Mononuclear cell (primary cell): ENCODE measurements at regions not wholly inside any gene's neighbourhood (a gene's known extent, or its start where the extent isn't known, plus 50 kb on each side); places are given as distances from the start of the nearest gene placed in this dataset.
"Not testable (repeated sequence)": the region's sequence is repeated elsewhere in the genome, so short reads cannot be mapped to it uniquely, and the experiment has no call there.

Experiments
- H3K27me3 ChIP-seq: 2 replicates; pipeline ENCODE4 v1.6.0; 2011; ENCODE audit warnings: low read length, control low read depth; ENCODE audit not compliant: insufficient read depth
- H3K4me1 ChIP-seq: 2 replicates; pipeline ENCODE4 v1.5.1; 2011; ENCODE audit warnings: mild to moderate bottlenecking, low read length, control low read depth; ENCODE audit not compliant: insufficient read depth
- H3K4me3 ChIP-seq: 2 replicates; pipeline ENCODE4 v1.5.1; 2011; ENCODE audit warnings: mild to moderate bottlenecking, low read length, moderate library complexity
- H3K9me3 ChIP-seq: 2 replicates; pipeline ENCODE4 v1.5.1; 2011; ENCODE audit warnings: low read depth, mild to moderate bottlenecking, control low read depth, low read length

DNA sequence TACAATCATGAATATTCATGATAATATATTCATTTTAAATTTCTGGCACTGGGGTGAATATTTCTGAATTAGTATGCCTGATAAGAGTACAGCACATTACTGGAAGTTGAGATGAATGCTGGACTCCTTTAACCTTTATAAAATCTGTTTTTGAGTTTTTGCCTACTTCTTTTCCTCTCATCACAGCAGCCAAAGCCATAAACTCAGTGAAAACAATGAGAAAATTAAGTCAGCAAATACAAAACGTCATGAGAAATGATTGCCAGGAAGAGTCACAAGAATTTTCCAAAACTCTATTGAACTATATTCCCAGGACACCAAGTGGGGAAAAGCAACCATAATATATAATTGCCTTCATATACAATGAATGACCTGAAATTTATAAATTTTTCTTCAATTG is 837.6 kb downstream of the TBC1D32 start:
- no peaks in the 10 kb centered on the region for H3K9me3 ChIP-seq
- H3K4me1 ChIP-seq, result no peaks in the 10 kb centered on the region
- H3K27me3 ChIP-seq, result no peaks in the 10 kb centered on the region
- no peak overlapping the region for H3K4me3 ChIP-seq

DNA sequence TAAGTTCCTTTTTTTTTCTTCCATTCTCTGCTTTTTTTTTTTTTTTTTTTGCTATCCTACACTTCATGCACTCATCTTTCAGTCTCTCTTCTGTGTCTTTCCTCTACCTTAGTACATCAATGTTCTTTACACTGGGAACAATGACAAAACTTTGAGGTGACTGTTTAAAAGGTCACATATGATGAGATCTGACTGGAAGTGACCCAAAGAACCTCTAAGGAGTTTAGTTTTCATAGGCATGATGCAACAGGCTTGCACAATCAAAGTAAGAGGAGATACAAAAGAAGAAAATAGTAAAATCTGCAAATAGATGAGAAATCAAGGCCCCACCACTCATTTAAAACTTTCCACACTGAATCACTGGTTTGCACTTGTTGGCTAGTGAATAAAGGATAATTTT is 840.8 kb downstream of the TBC1D32 start:
- Histone ChIP-seq H3K4me3 (no peak overlapping the region), H3K4me1 (no peaks in the 10 kb centered on the region), H3K9me3 (no peaks in the 10 kb centered on the region), H3K27me3 (no peaks in the 10 kb centered on the region)

DNA sequence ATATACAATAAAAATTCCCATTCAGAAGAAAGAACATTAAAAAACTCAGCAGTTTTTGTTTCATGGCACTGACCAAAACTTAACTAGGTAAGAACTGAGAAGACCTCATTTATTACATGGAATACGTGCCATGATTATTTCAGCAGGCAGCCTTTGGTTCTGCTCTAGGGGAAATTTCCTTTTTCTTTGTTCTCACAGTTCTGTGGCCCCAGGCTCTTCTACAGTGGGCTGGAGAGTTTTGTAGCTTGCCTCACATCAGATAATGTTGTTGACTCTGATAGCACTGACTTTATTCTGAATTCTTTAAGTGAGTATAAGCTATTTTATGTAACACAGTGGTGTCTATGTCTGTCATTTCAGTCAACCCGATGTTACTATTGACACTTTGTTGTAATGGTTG is 844.3 kb downstream of the TBC1D32 start:
- Histone ChIP-seq H3K9me3 (no peaks in the 10 kb centered on the region), H3K4me1 (no peaks in the 10 kb centered on the region), H3K27me3 (no peaks in the 10 kb centered on the region), H3K4me3 (no peak overlapping the region)

DNA sequence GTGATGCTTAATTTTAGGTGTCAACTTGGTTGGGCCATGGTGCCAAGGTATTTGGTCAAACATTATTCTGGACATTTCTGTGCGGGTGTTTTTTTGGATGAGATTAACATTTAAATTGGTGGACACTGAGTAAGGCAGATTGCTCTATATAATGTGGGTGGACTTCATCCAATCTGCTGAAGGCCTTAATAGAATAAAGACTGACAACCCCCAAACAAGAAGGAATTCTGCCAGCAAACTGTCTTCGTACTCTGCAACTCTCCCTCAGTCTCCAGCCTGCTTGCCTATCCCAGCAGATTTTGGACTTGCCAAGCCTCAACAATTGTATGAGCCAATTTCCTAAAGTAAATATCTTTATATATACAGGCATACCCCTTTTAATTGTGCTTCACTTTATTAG is 850.1 kb downstream of the TBC1D32 start:
- Histone ChIP-seq H3K4me3 (no peak overlapping the region), H3K27me3 (no peaks in the 10 kb centered on the region), H3K4me1 (no peaks in the 10 kb centered on the region), H3K9me3 (peaks cover 6% of the 10 kb centered on the region)

DNA sequence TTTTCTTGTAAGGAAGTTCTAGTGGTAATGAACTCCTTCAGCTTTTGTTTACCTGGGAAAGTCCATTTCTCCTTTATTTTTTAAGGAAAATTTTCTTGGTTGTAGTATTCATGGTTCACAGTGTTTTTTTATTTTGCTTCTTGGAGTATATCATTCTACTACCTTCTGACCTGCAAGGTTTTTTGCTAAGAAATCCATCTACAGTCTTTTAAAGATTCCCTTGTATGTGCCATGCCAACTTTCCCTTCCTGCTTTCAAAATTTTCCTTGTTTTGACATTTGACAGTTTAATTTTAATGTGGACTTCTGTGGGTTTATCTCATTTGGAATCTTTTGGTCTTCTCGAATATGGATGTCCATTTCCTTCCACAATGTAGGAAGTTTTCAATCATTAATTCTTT is 855.6 kb downstream of the TBC1D32 start:
- Histone ChIP-seq H3K27me3 (no peaks in the 10 kb centered on the region), H3K9me3 (peaks cover 41% of the 10 kb centered on the region)

DNA sequence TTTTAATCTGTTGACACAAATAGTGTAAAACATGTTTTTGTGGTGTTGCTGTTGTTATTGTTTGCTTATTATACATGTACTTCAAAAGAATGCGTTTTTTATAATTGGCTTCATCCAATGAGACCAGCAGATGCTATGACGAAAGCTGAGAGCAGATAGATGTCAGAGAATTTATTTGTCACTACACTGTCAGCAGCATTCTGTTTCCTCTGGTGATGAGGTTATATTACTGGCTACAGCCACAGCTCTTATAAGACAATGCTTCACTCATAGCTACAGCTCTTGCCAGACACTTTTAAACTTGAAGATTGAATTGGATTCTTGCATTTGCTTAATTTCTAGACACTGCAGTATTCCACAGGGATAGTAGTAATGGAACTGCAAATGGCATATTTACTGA is 860.5 kb downstream of the TBC1D32 start:
- Histone ChIP-seq H3K4me1 (no peaks in the 10 kb centered on the region), H3K9me3 (peaks cover 31% of the 10 kb centered on the region), H3K4me3 (no peak overlapping the region), H3K27me3 (no peaks in the 10 kb centered on the region)

More for the DNA sequence above, 855.6 kb downstream of the TBC1D32 start:
- no peaks in the 10 kb centered on the region for H3K4me1 ChIP-seq
- no peak overlapping the region for H3K4me3 ChIP-seq

DNA sequence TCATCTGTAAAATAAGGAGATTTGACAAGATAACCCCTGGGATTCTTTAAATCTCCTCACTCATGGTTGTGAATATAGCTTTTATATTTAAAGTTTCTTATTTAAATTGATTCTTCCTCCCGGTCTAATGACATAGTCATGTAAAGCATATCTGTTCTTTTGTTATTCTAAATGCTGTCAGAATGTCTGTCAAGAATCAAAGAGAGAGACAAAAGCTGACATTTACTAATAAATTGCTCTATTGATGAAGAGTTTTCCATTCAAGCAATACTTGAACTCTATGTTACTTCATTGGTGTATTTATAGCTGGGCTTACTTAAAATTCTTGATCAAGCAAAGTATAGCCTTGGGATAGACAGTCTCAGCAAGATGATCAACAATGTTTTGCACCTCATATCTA is 865.8 kb downstream of the TBC1D32 start:
- Histone ChIP-seq H3K4me1 (no peaks in the 10 kb centered on the region), H3K27me3 (no peaks in the 10 kb centered on the region), H3K4me3 (no peak overlapping the region), H3K9me3 (no peaks in the 10 kb centered on the region)

DNA sequence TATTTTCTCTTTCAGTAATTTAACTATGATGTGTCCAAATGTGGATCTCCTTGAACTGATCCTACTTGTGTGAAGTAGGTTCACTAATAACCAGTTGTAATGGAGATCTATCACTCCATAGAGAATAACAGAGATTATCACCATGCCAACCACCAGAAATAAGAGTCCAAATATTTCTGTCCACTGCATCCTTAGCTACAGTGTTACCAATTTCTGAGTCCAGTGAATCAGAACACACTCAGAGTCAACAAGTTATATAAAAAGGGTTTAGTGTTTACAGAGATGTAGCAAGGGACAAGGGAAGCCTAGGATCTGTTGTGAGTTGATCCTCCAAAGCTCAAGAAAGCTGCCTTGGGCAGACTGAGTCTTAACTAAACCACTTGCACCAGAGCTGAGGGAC is 882.8 kb downstream of the TBC1D32 start:
- H3K9me3 ChIP-seq, result no peaks in the 10 kb centered on the region
- no peak overlapping the region for H3K4me3 ChIP-seq
- no peaks in the 10 kb centered on the region for H3K27me3 ChIP-seq
- no peaks in the 10 kb centered on the region for H3K4me1 ChIP-seq

DNA sequence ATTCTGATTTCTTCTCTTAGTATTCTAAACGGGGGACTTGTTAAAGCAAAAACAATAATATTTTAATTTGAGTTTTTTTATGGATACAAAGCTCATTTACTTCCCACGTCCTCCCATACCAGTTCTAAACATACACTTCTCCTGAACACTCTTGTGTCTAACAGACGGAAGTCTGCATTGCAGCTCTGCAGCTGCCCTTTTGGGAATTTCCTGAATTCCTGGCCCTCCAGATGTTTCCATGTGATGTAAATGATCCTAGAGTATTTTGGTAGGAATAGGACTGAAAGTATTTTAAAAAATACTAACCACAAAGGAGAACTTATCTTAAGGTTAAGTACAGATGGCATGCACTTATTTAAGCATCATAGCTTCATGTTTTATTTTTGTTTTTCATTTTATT is 886.7 kb downstream of the TBC1D32 start:
- Histone ChIP-seq H3K4me3 (no peak overlapping the region), H3K27me3 (no peaks in the 10 kb centered on the region), H3K4me1 (no peaks in the 10 kb centered on the region), H3K9me3 (no peaks in the 10 kb centered on the region)

DNA sequence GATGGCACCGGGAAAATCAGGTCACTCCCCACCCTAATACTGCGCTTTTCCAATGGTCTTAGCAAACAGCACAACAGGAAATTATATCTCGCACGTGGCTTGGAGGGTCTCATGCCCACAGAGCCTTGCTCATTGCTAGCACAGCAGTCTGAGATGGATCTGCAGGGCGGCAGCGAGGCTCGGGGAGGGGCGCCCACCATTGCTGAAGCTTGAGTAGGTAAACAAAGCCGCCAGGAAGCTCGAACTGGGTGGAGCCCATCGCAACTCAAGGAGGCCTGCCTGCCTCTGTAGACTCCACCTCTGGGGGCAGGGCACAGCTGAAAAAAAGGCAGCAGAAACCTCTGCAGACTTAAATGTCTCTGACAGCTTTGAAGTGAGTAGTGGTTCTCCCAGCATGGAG is 901.4 kb downstream of the TBC1D32 start:
- H3K4me1 ChIP-seq, H3K4me3 ChIP-seq, H3K9me3 ChIP-seq, H3K27me3 ChIP-seq: not testable (repeated sequence)

DNA sequence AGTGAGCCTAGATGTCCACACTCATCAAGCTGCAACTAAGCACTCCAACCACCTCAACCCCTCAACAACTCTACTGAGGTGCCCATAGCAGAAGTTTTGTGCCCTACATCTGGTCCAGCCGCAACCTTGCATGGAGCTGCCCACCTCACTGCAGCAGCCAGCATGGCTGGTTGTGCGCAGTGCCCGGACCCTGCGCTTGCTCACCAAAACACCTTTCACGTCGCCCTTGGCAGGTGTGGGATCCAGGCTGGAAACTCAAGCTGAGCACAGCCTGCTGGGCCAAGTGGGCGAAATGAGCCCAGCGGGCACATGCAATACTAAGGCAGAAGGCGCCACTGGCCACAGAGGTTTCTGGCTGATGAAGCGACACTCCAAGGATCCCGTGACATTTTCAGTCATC is 902.4 kb downstream of the TBC1D32 start:
- no peaks in the 10 kb centered on the region for H3K4me1 ChIP-seq
- no peaks in the 10 kb centered on the region for H3K9me3 ChIP-seq
- no peaks in the 10 kb centered on the region for H3K27me3 ChIP-seq
- H3K4me3 ChIP-seq, result no peak overlapping the region

DNA sequence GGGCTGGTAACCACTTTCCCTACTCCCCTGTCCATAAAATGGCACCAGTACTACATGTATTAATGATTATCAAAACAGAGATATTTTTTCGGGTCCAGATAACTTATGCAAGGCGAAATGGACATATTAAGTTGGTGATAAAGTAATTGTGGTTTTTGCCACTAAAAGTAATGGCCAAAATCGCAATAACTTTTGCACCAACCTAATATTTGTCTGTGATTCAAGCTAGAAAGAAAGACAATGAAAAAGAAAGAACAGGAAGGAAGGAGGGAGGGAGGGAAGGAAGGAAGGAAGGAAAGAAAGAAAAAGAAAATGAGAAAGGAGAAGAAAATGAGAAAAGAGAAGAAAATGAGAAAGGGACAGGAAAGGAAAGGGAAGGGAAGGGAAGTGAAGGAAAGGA is 922.9 kb downstream of the TBC1D32 start:
- Histone ChIP-seq H3K4me3 (no peak overlapping the region), H3K9me3 (no peaks in the 10 kb centered on the region), H3K27me3 (no peaks in the 10 kb centered on the region), H3K4me1 (no peaks in the 10 kb centered on the region)

DNA sequence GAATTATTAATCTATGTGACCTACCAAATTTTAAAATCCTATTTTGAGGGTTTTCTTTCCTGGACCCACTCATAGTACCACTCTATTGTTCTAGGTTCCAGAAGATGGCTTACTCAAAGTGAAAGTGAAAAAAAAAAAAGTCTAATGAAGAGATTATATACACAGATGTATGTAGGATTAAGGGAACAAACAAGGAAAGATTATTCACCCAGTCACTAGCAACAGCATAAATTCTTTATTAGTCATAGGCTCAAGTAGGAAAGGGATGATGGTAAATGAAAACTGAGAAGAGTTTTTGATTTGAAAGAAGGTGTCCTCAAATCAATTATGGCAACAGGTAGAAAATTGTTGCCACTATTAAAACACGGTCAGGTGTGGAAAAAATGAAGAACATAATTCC is 923.7 kb downstream of the TBC1D32 start:
- Histone ChIP-seq H3K9me3 (no peaks in the 10 kb centered on the region), H3K4me1 (no peaks in the 10 kb centered on the region), H3K27me3 (no peaks in the 10 kb centered on the region), H3K4me3 (no peak overlapping the region)

DNA sequence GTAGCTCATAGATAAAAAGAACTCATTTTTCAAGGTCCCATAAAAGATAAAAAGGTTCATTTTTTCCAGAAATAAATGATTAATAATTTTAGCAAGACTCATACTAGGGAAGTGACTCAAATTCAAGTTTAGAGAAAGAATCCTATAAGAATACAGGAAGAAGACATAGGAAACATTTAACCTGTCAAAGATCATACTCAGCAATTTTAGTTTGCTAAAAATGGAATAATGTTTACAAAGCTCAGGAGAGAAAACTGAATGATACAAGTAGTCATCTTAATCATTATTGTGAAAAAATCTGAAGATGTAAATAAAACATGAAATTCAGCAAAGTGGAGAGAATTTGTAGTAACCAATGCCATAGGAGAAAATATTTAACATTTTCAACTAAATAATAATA is 926.6 kb downstream of the TBC1D32 start:
- no peaks in the 10 kb centered on the region for H3K4me1 ChIP-seq
- no peak overlapping the region for H3K4me3 ChIP-seq
- H3K9me3 ChIP-seq, result no peaks in the 10 kb centered on the region
- no peaks in the 10 kb centered on the region for H3K27me3 ChIP-seq

DNA sequence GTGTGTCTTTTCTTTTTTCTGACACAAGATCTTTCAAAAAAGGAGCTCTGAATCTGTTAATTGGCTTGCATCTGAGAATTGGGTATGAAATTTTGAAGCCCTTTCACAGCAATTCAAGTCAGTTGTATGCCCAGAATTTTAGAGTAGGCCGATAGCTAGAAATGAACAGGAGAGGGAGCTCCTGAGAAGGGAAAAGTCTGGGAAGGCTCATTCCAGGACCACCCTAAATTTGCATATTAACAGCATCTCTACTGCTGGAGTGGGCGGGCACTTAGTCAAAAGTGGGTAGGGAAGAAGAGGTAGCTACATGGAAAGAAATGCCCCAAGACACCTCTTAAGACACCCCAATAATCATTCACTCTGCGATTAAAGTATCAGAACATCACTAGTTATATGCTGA is 928.3 kb downstream of the TBC1D32 start:
- no peak overlapping the region for H3K4me3 ChIP-seq
- no peaks in the 10 kb centered on the region for H3K27me3 ChIP-seq
- H3K4me1 ChIP-seq, result no peaks in the 10 kb centered on the region
- H3K9me3 ChIP-seq, result peaks cover 6% of the 10 kb centered on the region

DNA sequence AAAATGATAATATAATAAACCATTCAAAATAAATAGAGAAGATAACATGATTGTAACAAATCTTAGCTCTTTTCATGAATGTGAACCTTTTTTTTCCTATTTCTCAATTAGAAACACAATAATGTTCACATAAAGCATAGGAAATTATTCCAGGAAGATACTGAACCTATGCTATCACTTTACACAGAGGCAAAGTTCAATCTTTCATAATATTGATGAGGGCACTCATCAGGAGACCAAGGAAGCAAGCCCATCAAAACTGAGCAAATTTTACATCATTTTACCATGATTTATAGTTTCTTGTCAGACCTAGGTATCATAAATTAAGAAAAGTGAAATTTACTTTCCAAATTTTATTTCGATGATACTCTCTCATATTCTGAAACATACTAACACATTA is 938.5 kb downstream of the TBC1D32 start:
- H3K9me3 ChIP-seq, result no peaks in the 10 kb centered on the region
- H3K4me1 ChIP-seq, result no peaks in the 10 kb centered on the region
- no peak overlapping the region for H3K4me3 ChIP-seq
- H3K27me3 ChIP-seq, result no peaks in the 10 kb centered on the region

DNA sequence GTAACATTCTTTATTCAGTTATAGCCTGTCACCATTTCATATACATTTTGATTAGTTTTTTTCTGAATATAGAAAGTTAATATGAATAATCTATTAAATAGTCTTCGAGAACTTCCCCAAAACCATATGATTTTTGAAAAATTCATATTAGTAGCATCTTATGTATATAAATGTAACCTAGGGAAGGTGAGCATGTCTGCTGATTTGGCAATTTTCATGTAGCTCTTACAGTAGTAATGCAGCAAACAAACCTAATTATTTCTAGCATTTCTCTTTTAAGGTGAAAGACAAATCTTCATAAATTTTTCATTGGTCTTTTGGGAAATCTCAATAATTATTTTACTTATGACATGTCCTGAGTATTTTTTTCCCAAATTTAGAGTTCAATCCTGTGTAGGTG is 939.0 kb downstream of the TBC1D32 start:
- no peaks in the 10 kb centered on the region for H3K27me3 ChIP-seq
- no peaks in the 10 kb centered on the region for H3K4me1 ChIP-seq
- no peaks in the 10 kb centered on the region for H3K9me3 ChIP-seq
- H3K4me3 ChIP-seq, result no peak overlapping the region
